ENCODE measurements at regions not wholly inside any gene's neighbourhood (a gene's known extent, or its start where the extent isn't known, plus 50 kb on each side); places are given as distances from the start of the nearest gene placed in this dataset.

DNA sequence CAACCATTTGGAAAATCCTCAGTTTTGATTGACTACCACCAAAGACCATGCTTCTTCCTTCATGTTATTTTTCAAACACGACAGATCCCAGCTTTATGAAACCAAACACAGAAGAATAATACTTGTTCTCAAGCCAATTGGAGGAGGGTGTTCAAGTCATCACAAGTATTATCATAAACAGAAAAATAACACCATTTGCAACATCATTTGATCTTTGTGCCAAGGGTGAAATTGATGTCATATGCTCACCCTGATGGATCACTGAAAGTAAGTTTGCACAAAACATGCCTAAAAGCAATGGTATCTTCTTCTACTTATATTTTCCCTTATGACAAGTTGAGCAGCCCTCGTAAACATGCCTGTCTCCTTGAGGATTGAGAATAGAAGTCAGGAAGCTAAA, 448.0 kb upstream of the ZEB2 start:
- H3K27ac ChIP-seq: no peak overlapping the region
- H3K4me3 ChIP-seq: no peak overlapping the region
- DNase-seq (no peak), ATAC-seq (no peak)
- H3K36me3 ChIP-seq: no peaks in the 10 kb centered on the region
- intact Hi-C loops (cut with DNase I): no loop called here
- no peaks in the 10 kb centered on the region for H3K27me3 ChIP-seq
- peaks cover 0 to 38% of the 10 kb centered on the region in 2 donors for H3K9me3 ChIP-seq
- TF ChIP-seq, protein P1, sequence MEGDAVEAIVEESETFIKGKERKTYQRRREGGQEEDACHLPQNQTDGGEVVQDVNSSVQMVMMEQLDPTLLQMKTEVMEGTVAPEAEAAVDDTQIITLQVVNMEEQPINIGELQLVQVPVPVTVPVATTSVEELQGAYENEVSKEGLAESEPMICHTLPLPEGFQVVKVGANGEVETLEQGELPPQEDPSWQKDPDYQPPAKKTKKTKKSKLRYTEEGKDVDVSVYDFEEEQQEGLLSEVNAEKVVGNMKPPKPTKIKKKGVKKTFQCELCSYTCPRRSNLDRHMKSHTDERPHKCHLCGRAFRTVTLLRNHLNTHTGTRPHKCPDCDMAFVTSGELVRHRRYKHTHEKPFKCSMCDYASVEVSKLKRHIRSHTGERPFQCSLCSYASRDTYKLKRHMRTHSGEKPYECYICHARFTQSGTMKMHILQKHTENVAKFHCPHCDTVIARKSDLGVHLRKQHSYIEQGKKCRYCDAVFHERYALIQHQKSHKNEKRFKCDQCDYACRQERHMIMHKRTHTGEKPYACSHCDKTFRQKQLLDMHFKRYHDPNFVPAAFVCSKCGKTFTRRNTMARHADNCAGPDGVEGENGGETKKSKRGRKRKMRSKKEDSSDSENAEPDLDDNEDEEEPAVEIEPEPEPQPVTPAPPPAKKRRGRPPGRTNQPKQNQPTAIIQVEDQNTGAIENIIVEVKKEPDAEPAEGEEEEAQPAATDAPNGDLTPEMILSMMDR (IDR thresholded peaks at IDR 0.05): no peak
- H3K4me1 ChIP-seq: no peaks in the 10 kb centered on the region

GRCh38 chr2:144965172-144965571, 445.3 kb upstream of the ZEB2 start:
- no peak overlapping the region for H3K27ac ChIP-seq
- H3K4me3 ChIP-seq: no peak overlapping the region
- TF ChIP-seq, protein P1 (IDR thresholded peaks at IDR 0.05): no peak
- no peaks in the 10 kb centered on the region for H3K4me1 ChIP-seq
- ATAC-seq (no peak), DNase-seq (no peak)
- no peaks in the 10 kb centered on the region for H3K36me3 ChIP-seq
- H3K27me3 ChIP-seq: no peaks in the 10 kb centered on the region
- peaks cover 0 to 31% of the 10 kb centered on the region in 2 donors for H3K9me3 ChIP-seq
- intact Hi-C loops (cut with DNase I): no loop called here

DNA sequence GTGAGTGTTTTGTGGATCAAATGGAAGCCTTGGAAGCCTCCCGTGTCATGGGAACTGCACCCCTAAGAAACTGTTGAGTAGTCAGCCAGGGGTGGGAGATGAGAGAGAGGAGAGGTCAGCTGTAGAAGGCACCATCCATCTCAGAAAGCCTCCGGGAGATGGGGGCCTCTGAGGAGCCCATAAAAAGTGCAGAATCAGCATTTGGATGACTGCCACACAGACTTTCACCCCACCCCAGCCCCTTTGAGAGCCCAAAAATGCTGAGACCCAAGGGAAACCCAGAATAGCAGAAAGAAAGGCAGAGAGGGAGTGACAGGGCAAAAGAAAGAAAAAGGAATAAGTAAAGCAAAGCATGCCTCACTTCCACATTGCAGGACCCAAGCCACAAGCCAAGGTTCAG, 443.1 kb upstream of the ZEB2 start:
- ATAC-seq (no peak), DNase-seq (no peak)
- H3K36me3 ChIP-seq: no peaks in the 10 kb centered on the region
- TF ChIP-seq, protein P1 (IDR thresholded peaks at IDR 0.05): no peak
- H3K27me3 ChIP-seq: no peaks in the 10 kb centered on the region
- no peak overlapping the region for H3K4me3 ChIP-seq
- H3K4me1 ChIP-seq: no peaks in the 10 kb centered on the region
- H3K9me3 ChIP-seq: peaks cover 0 to 19% of the 10 kb centered on the region in 2 donors
- no peak overlapping the region for H3K27ac ChIP-seq
- intact Hi-C loops (cut with DNase I): no loop called here

- H3K36me3 ChIP-seq: no peaks in the 10 kb centered on the region
- no peak overlapping the region for H3K27ac ChIP-seq
- H3K9me3 ChIP-seq: peaks cover 0 to 4% of the 10 kb centered on the region in 2 donors
- DNase-seq (no peak), ATAC-seq (no peak)
- TF ChIP-seq, protein P1 (IDR thresholded peaks at IDR 0.05): no peak
- no peak overlapping the region for H3K4me3 ChIP-seq
- no peaks in the 10 kb centered on the region for H3K4me1 ChIP-seq
- intact Hi-C loops (cut with DNase I): no loop called here
- no peaks in the 10 kb centered on the region for H3K27me3 ChIP-seq
These were observed 439.5 kb upstream of the ZEB2 start for GRCh38 chr2:144959416-144959815.

GRCh38 chr2:144950899-144951560, 431.1 kb upstream of the ZEB2 start:
- Histone ChIP-seq H3K4me3 (no peak overlapping the region), H3K27me3 (no peaks in the 10 kb centered on the region), H3K27ac (no peak overlapping the region), H3K4me1 (peaks cover 0 to 4% of the 10 kb centered on the region in 2 donors), H3K36me3 (no peaks in the 10 kb centered on the region), H3K9me3 (no peaks in the 10 kb centered on the region)
- DNase-seq: no peak
- intact Hi-C loops (cut with DNase I): no loop called here
- TF ChIP-seq, protein P1 (IDR thresholded peaks at IDR 0.05): no peak
- ATAC-seq: no peak

Data from left lung (tissue), 4 donors.